HCT116 (cell line): ENCODE measurements at regions not wholly inside any gene's neighbourhood (a gene's known extent, or its start where the extent isn't known, plus 50 kb on each side); places are given as distances from the start of the nearest gene placed in this dataset.

Experiments used
- ATAC-seq: fragments of 200-7000 bp; cut with Tn5 transposase; 2 replicates; pipeline ENCODE4 v1.9.1; 2020; ENCODE audit warnings: mild to moderate bottlenecking, moderate library complexity
- BruUV-seq: library from RNA; stranded (reverse); fragments of 400-500 nt; replicated peaks from 2 replicates; lab custom pipeline; 2021; lab: Mats Ljungman, UMichigan
- CTCF ChIA-PET: fragments of 300-600 bp; sonication (Branson Sonifier 250); formaldehyde crosslinking; loops from one replicate; lab custom pipeline; 2021; ENCODE audit warnings: antibody characterized with exemption; lab: Charles Lee
- POLR2A ChIA-PET: fragments of 300-600, 350-600 bp; sonication (Branson Sonifier 250); formaldehyde crosslinking; loops from one replicate; lab custom pipeline; 2021; ENCODE audit warnings: antibody characterized with exemption; lab: Charles Lee
- RAD21 ChIA-PET, 2 experiments: fragments of 300-600 bp; sonication (Branson Sonifier 250); formaldehyde crosslinking; loops; one replicate each; lab custom pipeline; 2023; ENCODE audit warnings: low total read pairs in 2 of 2; ENCODE audit not compliant: uncharacterized antibody in 2 of 2, unreplicated experiment in 2 of 2, low non-redundant PET in 1 of 2; lab: Charles Lee
- DNase-seq: peaks from one replicate; pipeline ENCODE4 v3.0.0-alpha.2; 2010; ENCODE audit warnings: low read depth, low spot score
- H2AFZ ChIP-seq: fragments of 200-600 bp; shearing (Covaris generic), sonication (generic); 2 replicates; pipeline ENCODE4 v1.6.1; 2017; ENCODE audit warnings: low read depth, mixed run types, mixed read lengths, antibody characterized with exemption, low read length; ENCODE audit not compliant: poor library complexity, severe bottlenecking
- H3K27ac ChIP-seq: 2 replicates; pipeline ENCODE4 v1.5.1; 2012; ENCODE audit warnings: low read depth, low read length
- H3K27me3 ChIP-seq: fragments of 200-600 bp; sonication (generic); 2 replicates; pipeline ENCODE4 v1.6.1; 2016; ENCODE audit warnings: mixed run types, low read length, mixed read lengths; ENCODE audit not compliant: insufficient read depth
- H3K36me3 ChIP-seq, 2 experiments: fragments of 200-500 bp in 1 of 2; fragments of 200-600 bp in 1 of 2; sonication (Bioruptor generic) in 1 of 2; sonication (generic) in 1 of 2; 2 replicates each; pipeline versions ENCODE4 v1.5.1 to v1.6.1; 2014 to 2016; ENCODE audit warnings: low read length in 2 of 2, inconsistent platforms in 1 of 2, mixed read lengths in 1 of 2, mixed run types in 1 of 2; ENCODE audit not compliant: insufficient read depth in 2 of 2, control insufficient read depth in 1 of 2
- H3K4me1 ChIP-seq, 2 experiments: fragments of 200-600 bp in 1 of 2; sonication (generic) in 1 of 2; 2 replicates each; pipeline versions ENCODE4 v1.5.1 to v1.6.1; 2012 to 2017; ENCODE audit warnings: low read length in 2 of 2, inconsistent platforms in 1 of 2, mild to moderate bottlenecking in 1 of 2, mixed read lengths in 1 of 2, mixed run types in 1 of 2, moderate library complexity in 1 of 2; ENCODE audit not compliant: insufficient read depth in 2 of 2, control insufficient read depth in 1 of 2
- H3K4me2 ChIP-seq: fragments of 200-600 bp; sonication (generic); 2 replicates; pipeline ENCODE4 v1.6.1; 2017; ENCODE audit warnings: mixed run types, low read length, mixed read lengths
- H3K4me3 ChIP-seq, 2 experiments: fragments of 200-600 bp in 1 of 2; sonication (generic) in 1 of 2; replicated peaks in 1 of 2; 2 replicates each; pipeline ENCODE4 v1.5.1; 2011 to 2016; ENCODE audit warnings: low read length in 2 of 2, control low read depth in 1 of 2, low read depth in 1 of 2, mild to moderate bottlenecking in 1 of 2, mixed read lengths in 1 of 2, mixed run types in 1 of 2
- H3K79me2 ChIP-seq: fragments of 200-600 bp; sonication (generic); 2 replicates; pipeline ENCODE4 v1.6.1; 2017; ENCODE audit warnings: mild to moderate bottlenecking, mixed run types, low read length, moderate library complexity, mixed read lengths; ENCODE audit not compliant: insufficient read depth
- H3K9ac ChIP-seq: fragments of 200-600 bp; sonication (generic); 2 replicates; pipeline ENCODE4 v1.6.1; 2016; ENCODE audit warnings: low read length, mixed read lengths
- H3K9me2 ChIP-seq: fragments of 200-600 bp; sonication (generic), shearing (Covaris generic); 2 replicates; pipeline ENCODE4 v1.6.1; 2017; ENCODE audit warnings: mixed run types, mild to moderate bottlenecking, moderate library complexity; ENCODE audit not compliant: insufficient read depth
- H3K9me3 ChIP-seq, 2 experiments: fragments of 200-500 bp in 1 of 2; fragments of 200-600 bp in 1 of 2; sonication (Bioruptor generic) in 1 of 2; sonication (generic) in 1 of 2; 2 replicates each; pipeline ENCODE4 v1.6.1; 2014 to 2017; ENCODE audit warnings: low read length in 2 of 2, mixed read lengths in 2 of 2, inconsistent platforms in 1 of 2, low read depth in 1 of 2, mild to moderate bottlenecking in 1 of 2, mixed run types in 1 of 2, moderate library complexity in 1 of 2; ENCODE audit not compliant: control insufficient read depth in 1 of 2, insufficient read depth in 1 of 2
- H4K20me1 ChIP-seq: fragments of 200-600 bp; sonication (generic), shearing (Covaris generic); 2 replicates; pipeline ENCODE4 v1.6.1; 2017; ENCODE audit warnings: mixed run types, mild to moderate bottlenecking, moderate library complexity; ENCODE audit not compliant: insufficient read depth
- ATF3 ChIP-seq: IDR thresholded peaks from 2 replicates; pipeline ENCODE4 v1.6.1; 2012
- CBX3 ChIP-seq: IDR thresholded peaks from 2 replicates; pipeline ENCODE4 v1.6.1; 2012; ENCODE audit warnings: low read depth
- CEBPB ChIP-seq: IDR thresholded peaks from 2 replicates; pipeline ENCODE4 v1.6.1; 2012; ENCODE audit warnings: low read depth
- CTCF ChIP-seq, 3 experiments: fragments of 200-600 bp in 1 of 3; sonication (generic) in 1 of 3; IDR thresholded peaks in 2 of 3; conservative IDR thresholded peaks in 1 of 3; 2 replicates each; pipeline ENCODE4 v1.5.1; 2012 to 2017; ENCODE audit warnings: low read depth in 2 of 3, low read length in 2 of 3, antibody characterized with exemption in 1 of 3, borderline replicate concordance in 1 of 3, control low read depth in 1 of 3, mild to moderate bottlenecking in 1 of 3, mixed read lengths in 1 of 3, mixed run types in 1 of 3, moderate library complexity in 1 of 3; ENCODE audit not compliant: insufficient read depth in 1 of 3
- EGR1 ChIP-seq: IDR thresholded peaks from 2 replicates; pipeline ENCODE4 v1.6.1; 2012; ENCODE audit warnings: low read depth
- ELF1 ChIP-seq: IDR thresholded peaks from 2 replicates; pipeline ENCODE4 v1.6.1; 2012; ENCODE audit warnings: low read depth, borderline replicate concordance
- EZH2 ChIP-seq: fragments of 200-600 bp; sonication (generic); IDR thresholded peaks from 2 replicates; pipeline ENCODE4 v1.6.1; 2017; ENCODE audit warnings: antibody characterized with exemption, mixed run types
- EZH2phosphoT487 ChIP-seq: fragments of 200-600 bp; IDR thresholded peaks from 2 replicates; pipeline ENCODE4 v1.6.1; 2018; ENCODE audit warnings: antibody characterized with exemption, borderline replicate concordance
- FOSL1 ChIP-seq: IDR thresholded peaks from 2 replicates; pipeline ENCODE4 v1.6.1; 2012; ENCODE audit warnings: low read depth
- JUND ChIP-seq: IDR thresholded peaks from 2 replicates; pipeline ENCODE4 v1.6.1; 2012
- POLR2AphosphoS5 ChIP-seq: IDR thresholded peaks from 2 replicates; pipeline ENCODE4 v1.6.1; 2011; ENCODE audit warnings: mild to moderate bottlenecking, low read depth, low read length, moderate library complexity
- RAD21 ChIP-seq: IDR thresholded peaks from 2 replicates; pipeline ENCODE4 v1.6.1; 2012; ENCODE audit warnings: low read depth, mild to moderate bottlenecking
- SIN3A ChIP-seq: IDR thresholded peaks from 2 replicates; pipeline ENCODE4 v1.6.1; 2012; ENCODE audit warnings: low read depth
- SP1 ChIP-seq: IDR thresholded peaks from 2 replicates; pipeline ENCODE4 v1.6.1; 2012; ENCODE audit warnings: low read depth
- SRF ChIP-seq: IDR thresholded peaks from 2 replicates; pipeline ENCODE4 v1.6.1; 2012; ENCODE audit warnings: low read depth
- YY1 ChIP-seq: IDR thresholded peaks from 2 replicates; pipeline ENCODE4 v1.6.1; 2011; ENCODE audit warnings: low read length, low read depth, moderate library complexity, mild to moderate bottlenecking; ENCODE audit not compliant: insufficient replicate concordance; ENCODE audit errors: extremely low read depth
- ZBTB33 ChIP-seq: IDR thresholded peaks from 2 replicates; pipeline ENCODE4 v1.6.1; 2011; ENCODE audit warnings: mild to moderate bottlenecking, low read length, moderate library complexity; ENCODE audit not compliant: insufficient replicate concordance; ENCODE audit errors: extremely low read depth
- ZFX ChIP-seq: fragments of 450-650 bp; IDR thresholded peaks from 2 replicates; pipeline ENCODE4 v1.6.1; 2017
- intact Hi-C: fragments of 100-400 bp; cut with micrococcal nuclease; formaldehyde crosslinking; loops from 2 replicates; pipeline ENCODE4 v1.10.0; 2022
- TF ChIP-seq, protein P1 (sequence below): IDR thresholded peaks from 2 replicates; pipeline ENCODE4 v1.6.1; 2012
- TF ChIP-seq, protein P2 (sequence below): IDR thresholded peaks from 2 replicates; pipeline ENCODE4 v1.6.1; 2012; ENCODE audit warnings: low read depth

GRCh38 chr4:24001486-24002329 lies 111.9 kb upstream of the PPARGC1A start:
- no peaks in the 10 kb centered on the region for H3K27me3 ChIP-seq
- H4K20me1 ChIP-seq: no peaks in the 10 kb centered on the region
- ChIA-PET RAD21 (no interaction called here), POLR2A (no interaction called here), CTCF (no interaction called here)
- intact Hi-C loops: no loop called here
- H3K9me3 ChIP-seq: peaks cover 0 to 18% of the 10 kb centered on the region in 2 experiments; a peak in 2 of 4 replicates
- no peak overlapping the region for H3K27ac ChIP-seq
- H3K4me2 ChIP-seq: no peak overlapping the region
- H3K9me2 ChIP-seq: no peaks in the 10 kb centered on the region
- no peak for ATAC-seq
- H3K36me3 ChIP-seq: no peaks in the 10 kb centered on the region
- no peak overlapping the region for H3K4me3 ChIP-seq
- no TSS peak for BruUV-seq
- TF ChIP-seq EZH2phosphoT487 (no peak), RAD21 (no peak), JUND (no peak), ZFX (no peak), CEBPB (no peak), CTCF (IDR thresholded peaks at IDR 0.05 in 2 of 3, conservative IDR thresholded peaks at IDR 0.05 in 1 of 3; ENCODE audit: borderline replicate concordance in 1 of 3, insufficient read depth in 1 of 3, low read depth in 2 of 3, low read length in 2 of 3) (no peak), FOSL1 (no peak), SRF (no peak), POLR2AphosphoS5 (no peak), CBX3 (no peak), ATF3 (no peak), YY1 (no peak), EZH2 (no peak), SIN3A (no peak), ELF1 (no peak), SP1 (no peak), ZBTB33 (no peak), EGR1 (no peak)
- TF ChIP-seq, protein P1, sequence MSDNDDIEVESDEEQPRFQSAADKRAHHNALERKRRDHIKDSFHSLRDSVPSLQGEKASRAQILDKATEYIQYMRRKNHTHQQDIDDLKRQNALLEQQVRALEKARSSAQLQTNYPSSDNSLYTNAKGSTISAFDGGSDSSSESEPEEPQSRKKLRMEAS: no peak
- TF ChIP-seq, protein P2, sequence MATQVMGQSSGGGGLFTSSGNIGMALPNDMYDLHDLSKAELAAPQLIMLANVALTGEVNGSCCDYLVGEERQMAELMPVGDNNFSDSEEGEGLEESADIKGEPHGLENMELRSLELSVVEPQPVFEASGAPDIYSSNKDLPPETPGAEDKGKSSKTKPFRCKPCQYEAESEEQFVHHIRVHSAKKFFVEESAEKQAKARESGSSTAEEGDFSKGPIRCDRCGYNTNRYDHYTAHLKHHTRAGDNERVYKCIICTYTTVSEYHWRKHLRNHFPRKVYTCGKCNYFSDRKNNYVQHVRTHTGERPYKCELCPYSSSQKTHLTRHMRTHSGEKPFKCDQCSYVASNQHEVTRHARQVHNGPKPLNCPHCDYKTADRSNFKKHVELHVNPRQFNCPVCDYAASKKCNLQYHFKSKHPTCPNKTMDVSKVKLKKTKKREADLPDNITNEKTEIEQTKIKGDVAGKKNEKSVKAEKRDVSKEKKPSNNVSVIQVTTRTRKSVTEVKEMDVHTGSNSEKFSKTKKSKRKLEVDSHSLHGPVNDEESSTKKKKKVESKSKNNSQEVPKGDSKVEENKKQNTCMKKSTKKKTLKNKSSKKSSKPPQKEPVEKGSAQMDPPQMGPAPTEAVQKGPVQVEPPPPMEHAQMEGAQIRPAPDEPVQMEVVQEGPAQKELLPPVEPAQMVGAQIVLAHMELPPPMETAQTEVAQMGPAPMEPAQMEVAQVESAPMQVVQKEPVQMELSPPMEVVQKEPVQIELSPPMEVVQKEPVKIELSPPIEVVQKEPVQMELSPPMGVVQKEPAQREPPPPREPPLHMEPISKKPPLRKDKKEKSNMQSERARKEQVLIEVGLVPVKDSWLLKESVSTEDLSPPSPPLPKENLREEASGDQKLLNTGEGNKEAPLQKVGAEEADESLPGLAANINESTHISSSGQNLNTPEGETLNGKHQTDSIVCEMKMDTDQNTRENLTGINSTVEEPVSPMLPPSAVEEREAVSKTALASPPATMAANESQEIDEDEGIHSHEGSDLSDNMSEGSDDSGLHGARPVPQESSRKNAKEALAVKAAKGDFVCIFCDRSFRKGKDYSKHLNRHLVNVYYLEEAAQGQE: no peak
- H3K79me2 ChIP-seq: no peaks in the 10 kb centered on the region
- no peak overlapping the region for H2AFZ ChIP-seq
- DNase-seq: no peak
- no peak overlapping the region for H3K9ac ChIP-seq
- no peaks in the 10 kb centered on the region for H3K4me1 ChIP-seq
